Hematopoietic multipotent progenitor cell (in vitro differentiated cells): ENCODE measurements at regions not wholly inside any gene's neighbourhood (a gene's known extent, or its start where the extent isn't known, plus 50 kb on each side); places are given as distances from the start of the nearest gene placed in this dataset.
"Not testable (repeated sequence)": the region's sequence is repeated elsewhere in the genome, so short reads cannot be mapped to it uniquely, and the experiment has no call there.

Source experiments
- DNase-seq, 3 donors: peaks; one replicate each; pipeline ENCODE4 v3.0.0-alpha.2; 2011 to 2015; ENCODE audit warnings: low read depth in 2 of 3, low spot score in 2 of 3

DNA sequence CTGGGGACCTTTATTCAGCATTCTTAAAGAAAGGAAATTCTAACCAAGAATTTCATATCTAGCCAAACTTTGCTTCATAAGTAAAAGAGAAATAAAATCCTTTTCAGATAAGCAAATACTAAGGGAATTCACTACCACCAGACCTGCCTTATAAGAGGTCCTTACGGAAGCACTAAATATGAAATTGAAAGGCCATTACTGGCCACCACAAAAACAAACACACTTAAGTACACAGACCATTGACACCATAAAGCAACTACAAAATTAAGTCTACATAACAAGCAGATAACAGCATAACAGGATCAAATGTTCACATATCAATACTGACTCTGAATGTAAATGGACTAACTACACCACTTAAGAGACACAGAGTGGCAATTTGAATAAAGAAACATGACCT is 361.4 kb upstream of the POU5F2 start:
- DNase-seq = no peak

GRCh38 chr5:94097384-94097783 is 356.0 kb upstream of the POU5F2 start:
- DNase-seq = not testable (repeated sequence)

- DNase-seq = no peak
Measured at GRCh38 chr5:94094793-94095441, 353.5 kb upstream of the POU5F2 start.

- no peak for DNase-seq
Measured at GRCh38 chr5:94093300-94093699, 351.9 kb upstream of the POU5F2 start.

- not testable (repeated sequence) for DNase-seq
Measured at GRCh38 chr5:94086635-94087034, 345.2 kb upstream of the POU5F2 start.

DNA sequence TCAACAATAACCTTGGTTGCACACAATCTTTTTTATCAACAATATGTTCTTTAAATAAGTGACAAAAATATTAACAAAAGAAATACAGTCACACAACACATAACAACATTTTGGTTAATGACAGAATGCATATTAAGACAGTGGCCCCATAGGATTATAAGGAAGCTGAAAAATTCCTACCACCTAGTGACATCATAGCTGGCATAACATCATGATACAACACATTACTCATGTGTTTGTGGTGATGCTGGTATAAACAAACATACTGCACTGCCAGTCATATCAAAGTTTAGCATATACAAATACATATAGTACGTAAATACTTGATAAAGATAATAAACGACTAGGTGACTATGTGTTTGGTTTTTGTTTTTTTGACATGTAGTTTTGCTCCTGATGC is 344.8 kb upstream of the POU5F2 start:
- DNase-seq = no peak

DNA sequence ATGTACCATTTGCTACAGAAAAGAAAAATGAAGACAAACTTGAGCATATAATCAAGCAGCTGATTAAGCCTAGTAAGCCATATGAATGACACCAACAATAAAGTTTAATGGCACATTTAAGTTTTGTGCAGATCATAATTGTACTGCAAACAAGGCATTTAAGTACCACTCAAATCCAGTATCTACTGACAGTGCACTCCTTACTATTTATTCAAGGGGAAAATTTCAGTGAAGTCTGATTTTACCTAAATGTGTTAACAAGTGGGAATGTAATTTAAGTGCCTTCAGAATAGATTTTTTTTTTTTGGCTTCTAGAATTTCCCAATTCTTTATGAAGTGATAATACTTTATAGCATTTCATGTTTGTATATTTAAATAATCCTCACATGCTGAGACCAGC is 341.0 kb upstream of the POU5F2 start:
- DNase-seq = no peak

DNA sequence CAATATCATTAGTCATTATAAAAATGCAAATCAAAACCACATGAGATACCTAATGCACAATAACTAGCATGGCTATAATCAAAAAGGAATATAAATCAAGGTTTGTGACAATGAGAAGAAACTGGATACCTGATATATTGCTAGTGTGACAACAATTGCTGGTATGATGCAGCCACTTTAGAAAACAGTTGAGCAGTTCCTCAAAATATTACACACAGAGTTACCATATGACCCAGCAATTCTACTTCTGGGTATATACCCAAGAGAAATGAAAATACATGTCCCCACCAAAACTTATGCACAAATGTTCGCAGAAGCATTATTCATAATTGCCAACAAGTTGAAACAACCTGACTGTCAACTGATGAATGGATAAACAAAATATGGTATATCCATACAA is 339.7 kb upstream of the POU5F2 start:
- DNase-seq = no peak

DNA sequence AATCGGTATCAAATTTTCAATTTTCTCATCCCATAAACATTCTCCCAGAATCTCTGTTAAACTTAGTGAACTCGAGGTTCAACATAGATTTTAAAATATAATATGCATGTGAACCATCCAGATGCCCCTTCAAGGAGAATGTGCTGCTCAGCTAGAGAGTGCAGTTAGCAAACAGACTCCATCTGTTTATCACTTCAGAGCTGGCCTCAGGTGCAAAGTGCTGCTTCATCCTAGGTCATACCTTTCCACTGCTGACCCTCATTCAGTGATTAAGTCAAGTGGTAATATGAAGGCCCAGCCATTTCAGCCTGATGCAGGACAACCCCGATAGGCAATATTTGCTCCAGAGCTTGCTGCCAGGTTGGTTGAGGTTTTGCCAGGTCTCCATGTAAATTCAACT is 339.0 kb upstream of the POU5F2 start:
- DNase-seq = no peak

DNA sequence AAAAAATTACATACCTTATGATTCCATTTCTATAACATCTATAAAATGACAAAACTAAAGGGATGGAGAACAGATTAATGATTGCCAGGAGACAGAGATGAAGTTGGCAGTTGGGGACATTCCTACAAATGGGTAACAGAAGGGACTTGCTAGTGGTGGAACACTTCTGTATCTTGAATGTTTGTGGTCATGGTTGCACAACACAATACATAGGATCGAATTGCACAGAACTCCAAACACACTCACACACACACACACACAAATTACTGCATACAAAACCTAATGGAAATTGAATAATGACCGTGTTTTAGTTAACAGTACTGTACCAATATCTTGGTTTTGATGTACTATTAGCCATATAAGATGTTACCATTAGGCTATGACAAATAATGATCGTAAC is 330.7 kb upstream of the POU5F2 start:
- DNase-seq = no peak

GRCh38 chr5:94066437-94067207 is 325.2 kb upstream of the POU5F2 start:
- no peak for DNase-seq

DNA sequence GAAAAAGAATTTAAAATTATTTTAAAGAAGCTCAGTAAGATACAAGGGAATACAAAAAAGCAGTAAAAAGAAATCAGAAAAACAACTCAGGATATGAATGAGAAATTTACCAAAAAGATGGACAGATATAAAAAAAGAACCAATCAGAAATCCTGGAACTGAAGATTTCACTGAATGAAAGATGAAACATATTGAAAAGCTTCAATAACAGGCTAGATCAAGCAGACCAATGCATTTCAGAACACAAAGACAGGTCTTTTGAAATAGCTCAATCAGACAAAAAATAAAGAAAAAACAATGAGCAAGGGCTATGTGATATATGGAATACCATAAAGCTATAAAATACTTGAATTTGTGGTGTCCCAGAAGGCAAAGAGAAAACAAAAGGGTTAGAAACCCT is 322.6 kb upstream of the POU5F2 start:
- DNase-seq = no peak

DNA sequence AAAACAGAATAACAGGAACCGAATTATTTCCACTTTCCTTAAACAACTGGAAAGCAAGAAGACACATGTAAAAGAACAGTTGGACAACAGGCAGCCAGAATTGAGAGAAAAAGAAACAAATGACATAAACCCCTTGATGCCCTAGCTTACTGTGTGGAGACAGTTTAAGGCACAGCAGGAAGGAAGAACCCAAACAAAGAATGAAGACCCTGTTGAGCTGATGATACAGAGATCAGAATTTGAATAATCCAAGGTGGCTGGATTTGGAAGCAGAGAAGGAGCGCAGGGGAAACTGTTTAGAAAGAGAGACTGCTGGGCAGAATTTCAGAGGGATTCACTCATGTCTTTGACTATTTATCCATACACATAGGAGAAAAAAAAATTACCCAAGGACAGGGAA is 316.3 kb upstream of the POU5F2 start:
- DNase-seq = no peak

- no peak for DNase-seq
Measured at GRCh38 chr5:94057217-94057616, 315.8 kb upstream of the POU5F2 start.

GRCh38 chr5:94049307-94049922 is 308.0 kb upstream of the POU5F2 start:
- DNase-seq = not testable (repeated sequence)

DNA sequence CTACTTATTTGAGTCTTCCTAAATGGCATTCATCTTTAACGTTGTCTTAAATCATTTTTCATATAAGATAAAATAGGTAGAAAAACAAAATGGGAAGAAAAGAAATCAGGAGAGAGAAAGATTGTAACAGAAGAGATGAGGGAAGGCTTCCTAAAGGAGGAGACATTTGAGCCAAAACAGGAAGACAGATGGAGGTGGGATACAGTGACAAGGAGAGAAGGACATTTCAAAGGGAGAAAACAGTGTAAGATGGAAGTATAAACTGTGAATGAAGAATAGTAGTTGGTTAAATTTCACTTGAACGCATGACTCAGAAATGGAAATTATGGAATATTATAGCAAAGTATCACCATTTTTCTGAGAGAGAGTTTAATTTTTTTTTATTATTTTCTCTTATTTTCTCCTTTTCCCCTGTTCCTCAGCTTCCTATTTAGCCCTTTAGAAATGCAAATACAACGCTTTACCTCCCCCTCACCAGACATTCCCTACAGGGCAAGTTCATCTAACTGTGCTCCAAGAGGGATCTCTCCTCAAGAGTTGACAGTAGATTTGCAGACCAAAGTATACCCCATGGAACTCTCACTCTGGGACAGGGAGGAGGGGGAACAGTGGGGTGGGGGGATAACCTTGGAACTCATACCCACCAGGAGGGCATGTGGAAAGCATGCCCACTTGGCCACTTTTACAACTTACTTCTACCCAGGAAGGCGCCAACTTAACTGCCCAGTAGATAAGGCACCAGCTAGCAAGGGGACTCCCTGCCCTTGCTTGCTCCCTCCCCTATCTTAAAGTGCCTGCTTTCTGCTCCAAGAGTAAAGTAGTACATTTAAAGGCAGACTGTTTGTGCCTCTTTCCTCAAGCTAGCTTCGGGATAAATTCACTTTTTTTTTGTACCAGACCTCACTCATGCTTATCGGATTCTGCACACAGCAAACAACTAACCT is 304.7 kb upstream of the POU5F2 start:
- DNase-seq = no peak

DNA sequence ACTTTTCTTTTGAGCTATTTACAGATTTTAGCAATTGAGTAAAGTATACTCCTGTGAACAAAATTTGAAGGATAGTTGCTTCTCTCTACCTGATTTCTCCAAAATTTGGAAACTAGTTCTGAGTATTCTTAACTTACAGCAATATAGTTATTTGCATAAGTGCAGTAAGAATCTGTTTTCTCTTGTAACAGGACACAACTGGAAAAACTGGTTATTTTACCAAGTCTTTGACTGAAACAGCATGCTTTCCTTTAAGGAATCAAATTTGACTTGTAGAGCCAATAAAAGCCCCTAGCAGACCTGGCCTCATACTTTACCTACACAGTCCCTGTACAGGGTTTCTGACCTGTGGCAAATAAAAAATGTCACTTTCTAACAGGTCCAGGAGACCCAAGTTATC is 301.9 kb upstream of the POU5F2 start:
- no peak for DNase-seq

- no peak for DNase-seq
Measured at GRCh38 chr5:94040591-94041148, 299.3 kb upstream of the POU5F2 start.

DNA sequence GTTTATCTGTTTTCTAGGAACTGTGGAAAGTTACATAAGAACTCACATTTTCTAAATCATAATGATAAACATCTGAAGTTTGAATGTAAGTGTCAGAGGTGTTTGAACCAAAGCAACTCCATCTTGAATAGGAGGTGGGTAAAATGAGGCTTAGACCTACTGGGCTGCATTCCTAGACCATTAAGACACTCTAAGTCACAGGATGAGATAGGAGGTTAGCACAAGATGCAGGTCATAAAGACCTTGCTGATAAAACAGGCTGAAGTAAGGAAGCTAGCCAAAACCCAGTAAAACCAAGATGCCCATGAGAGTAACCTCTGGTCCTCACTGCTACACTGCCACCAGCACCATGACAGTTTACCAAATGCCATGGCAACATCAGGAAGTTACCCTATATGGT is 297.7 kb upstream of the POU5F2 start:
- DNase-seq = no peak

GRCh38 chr5:94031631-94032030 is 290.2 kb upstream of the POU5F2 start:
- no peak for DNase-seq

DNA sequence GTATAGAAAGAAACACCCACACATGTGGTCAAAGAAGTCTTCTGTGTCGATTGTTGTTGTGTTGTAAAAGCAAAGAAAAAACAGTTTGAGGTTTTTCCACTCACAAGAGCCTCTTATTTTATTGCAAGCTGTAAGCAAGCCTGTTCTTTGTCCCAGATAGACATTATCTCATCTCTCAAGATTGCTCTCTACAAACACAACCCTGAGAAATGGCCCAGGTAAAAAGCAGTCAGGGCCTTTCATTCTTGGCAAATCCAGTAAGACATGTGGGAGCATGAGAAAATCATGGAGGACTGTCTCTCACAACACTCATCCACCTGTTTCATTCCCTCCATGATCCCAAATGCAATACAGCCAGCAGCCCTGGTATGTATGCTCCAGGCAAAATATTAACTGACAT is 286.6 kb upstream of the POU5F2 start:
- no peak for DNase-seq
